AG09319 (cell line): ENCODE measurements at regions not wholly inside any gene's neighbourhood (a gene's known extent, or its start where the extent isn't known, plus 50 kb on each side); places are given as distances from the start of the nearest gene placed in this dataset.
"Not testable (repeated sequence)": the region's sequence is repeated elsewhere in the genome, so short reads cannot be mapped to it uniquely, and the experiment has no call there.

Experiments
- DNase-seq: peaks from one replicate; pipeline ENCODE4 v3.0.0-alpha.2; 2010; ENCODE audit warnings: low read depth; ENCODE audit errors: extremely low read depth
- TF ChIP-seq, protein P1 (sequence below): IDR thresholded peaks from 2 replicates; pipeline ENCODE4 v1.5.1; 2011; ENCODE audit warnings: low read depth, mild to moderate bottlenecking, inconsistent platforms, low read length, moderate library complexity

GRCh38 chr1:14285238-14285637 is 313.2 kb upstream of the KAZN start:
- no peak for DNase-seq
- TF ChIP-seq, protein P1, sequence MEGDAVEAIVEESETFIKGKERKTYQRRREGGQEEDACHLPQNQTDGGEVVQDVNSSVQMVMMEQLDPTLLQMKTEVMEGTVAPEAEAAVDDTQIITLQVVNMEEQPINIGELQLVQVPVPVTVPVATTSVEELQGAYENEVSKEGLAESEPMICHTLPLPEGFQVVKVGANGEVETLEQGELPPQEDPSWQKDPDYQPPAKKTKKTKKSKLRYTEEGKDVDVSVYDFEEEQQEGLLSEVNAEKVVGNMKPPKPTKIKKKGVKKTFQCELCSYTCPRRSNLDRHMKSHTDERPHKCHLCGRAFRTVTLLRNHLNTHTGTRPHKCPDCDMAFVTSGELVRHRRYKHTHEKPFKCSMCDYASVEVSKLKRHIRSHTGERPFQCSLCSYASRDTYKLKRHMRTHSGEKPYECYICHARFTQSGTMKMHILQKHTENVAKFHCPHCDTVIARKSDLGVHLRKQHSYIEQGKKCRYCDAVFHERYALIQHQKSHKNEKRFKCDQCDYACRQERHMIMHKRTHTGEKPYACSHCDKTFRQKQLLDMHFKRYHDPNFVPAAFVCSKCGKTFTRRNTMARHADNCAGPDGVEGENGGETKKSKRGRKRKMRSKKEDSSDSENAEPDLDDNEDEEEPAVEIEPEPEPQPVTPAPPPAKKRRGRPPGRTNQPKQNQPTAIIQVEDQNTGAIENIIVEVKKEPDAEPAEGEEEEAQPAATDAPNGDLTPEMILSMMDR, result no peak

DNA sequence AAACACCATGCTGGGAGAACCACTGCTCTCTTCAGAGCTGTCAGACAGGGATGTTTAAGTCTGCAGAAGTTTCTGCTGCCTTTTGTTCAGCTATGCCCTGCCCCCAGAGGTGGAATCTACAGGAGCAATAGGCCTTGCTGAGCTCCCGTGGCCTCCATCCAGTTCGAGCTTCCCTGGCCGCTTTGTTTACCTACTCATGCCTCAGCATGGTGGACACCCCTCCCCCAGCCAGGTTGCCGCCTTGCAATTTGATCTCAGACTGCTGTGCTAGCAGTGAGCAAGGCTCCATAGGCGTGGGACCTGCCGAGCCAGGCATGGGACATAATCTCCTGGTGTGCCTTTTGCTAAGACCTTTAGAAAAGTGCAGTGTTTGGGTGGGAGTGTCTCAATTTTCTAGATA is 307.3 kb upstream of the KAZN start:
- not testable (repeated sequence) for DNase-seq

DNA sequence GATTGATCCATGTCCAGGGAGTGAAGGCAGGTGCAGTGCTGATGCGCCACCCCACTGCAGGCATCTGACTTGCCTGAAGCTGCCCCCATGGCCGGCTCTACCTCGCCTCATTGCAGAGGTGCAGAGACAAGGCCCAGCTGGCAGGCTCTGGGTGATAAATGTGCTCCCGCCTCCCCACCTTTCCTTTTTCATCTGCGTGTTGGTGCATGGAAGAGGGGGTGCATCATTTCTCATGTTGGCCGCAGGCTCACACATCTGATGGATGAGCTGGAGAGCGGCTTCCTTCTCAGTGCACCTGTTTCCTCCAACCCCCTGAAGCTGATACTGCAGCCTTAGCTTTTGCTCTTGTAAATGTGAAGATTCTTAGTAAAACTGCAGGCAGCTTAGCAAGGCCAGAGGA is 306.0 kb upstream of the KAZN start:
- TF ChIP-seq, protein P1, result no peak
- no peak for DNase-seq

DNA sequence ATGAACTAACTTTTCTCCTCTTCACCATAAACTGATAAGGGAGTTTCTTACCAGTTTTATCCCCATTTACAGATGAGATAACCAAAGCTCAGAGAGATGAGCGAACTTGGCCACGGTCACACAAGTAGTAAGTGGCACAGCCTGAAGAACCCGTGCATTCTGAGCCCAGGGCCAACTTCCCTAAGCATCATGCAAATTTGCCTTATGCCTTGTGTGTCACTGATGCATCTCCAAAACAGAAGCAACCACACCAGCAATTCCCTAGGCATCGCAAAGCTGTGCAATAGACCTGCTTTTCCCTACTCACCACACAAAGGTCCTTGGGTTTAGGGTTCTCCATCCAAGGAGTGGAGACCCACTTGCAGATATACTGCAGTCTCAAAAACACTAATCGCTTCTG is 304.5 kb upstream of the KAZN start:
- no peak for DNase-seq
- TF ChIP-seq, protein P1, result no peak

- TF ChIP-seq, protein P1, result no peak
- no peak for DNase-seq
Measured at GRCh38 chr1:14294860-14295536, 303.5 kb upstream of the KAZN start.

DNA sequence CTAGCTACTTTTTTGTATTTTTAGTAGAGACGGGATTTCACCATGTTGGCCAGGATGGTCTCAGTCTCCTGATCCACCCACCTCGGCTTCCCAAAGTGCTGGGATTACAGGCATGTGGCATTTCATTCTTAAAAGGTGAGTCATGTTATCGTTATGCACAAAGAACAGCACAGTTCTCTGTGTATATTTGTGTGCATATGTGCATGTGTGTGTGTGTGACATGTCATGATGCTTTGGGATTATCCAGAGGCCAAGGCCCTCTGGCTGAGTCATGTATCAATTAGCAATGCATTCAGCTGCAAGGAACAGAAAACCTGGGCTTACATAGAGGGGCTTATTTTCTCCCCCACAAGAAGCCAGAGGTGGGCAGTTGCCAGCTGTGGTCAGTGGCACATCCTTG is 301.7 kb upstream of the KAZN start:
- DNase-seq, result no peak
- TF ChIP-seq, protein P1, result no peak

DNA sequence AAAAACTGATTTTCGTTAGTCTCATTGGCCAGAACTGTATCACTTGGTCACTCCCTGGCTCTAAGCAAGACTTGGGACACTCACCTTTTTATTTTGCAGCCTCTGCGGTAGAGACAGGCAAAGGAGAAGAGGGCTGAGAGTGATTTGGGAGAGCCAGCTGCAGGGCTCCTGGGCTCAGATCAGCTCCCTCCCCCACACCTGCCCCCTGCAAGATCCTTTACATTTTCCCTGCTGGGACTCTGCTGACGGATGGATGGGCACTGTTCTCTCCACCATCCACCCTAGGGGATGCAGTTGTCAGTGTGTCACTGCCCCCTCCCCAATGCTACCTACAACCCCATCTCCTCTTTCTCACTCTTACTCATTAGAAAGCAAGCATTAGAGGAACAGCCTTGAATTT is 301.1 kb upstream of the KAZN start:
- DNase-seq, result no peak
- TF ChIP-seq, protein P1, result no peak

GRCh38 chr1:14298806-14299205 is 299.7 kb upstream of the KAZN start:
- TF ChIP-seq, protein P1, result no peak

More at GRCh38 chr1:14298806-14299205, 299.7 kb upstream of the KAZN start:
- no peak for DNase-seq
